GM18526 (cell line): ENCODE measurements at regions not wholly inside any gene's neighbourhood (a gene's known extent, or its start where the extent isn't known, plus 50 kb on each side); places are given as distances from the start of the nearest gene placed in this dataset.

Experiments
- POLR2A ChIP-seq: IDR thresholded peaks from 3 replicates; pipeline ENCODE4 v1.6.1; 2011; ENCODE audit not compliant: insufficient read length; ENCODE audit errors: extremely low read depth

GRCh38 chr13:50133358-50133953 lies 118.2 kb downstream of the KCNRG start:
- no peak for TF ChIP-seq POLR2A

DNA sequence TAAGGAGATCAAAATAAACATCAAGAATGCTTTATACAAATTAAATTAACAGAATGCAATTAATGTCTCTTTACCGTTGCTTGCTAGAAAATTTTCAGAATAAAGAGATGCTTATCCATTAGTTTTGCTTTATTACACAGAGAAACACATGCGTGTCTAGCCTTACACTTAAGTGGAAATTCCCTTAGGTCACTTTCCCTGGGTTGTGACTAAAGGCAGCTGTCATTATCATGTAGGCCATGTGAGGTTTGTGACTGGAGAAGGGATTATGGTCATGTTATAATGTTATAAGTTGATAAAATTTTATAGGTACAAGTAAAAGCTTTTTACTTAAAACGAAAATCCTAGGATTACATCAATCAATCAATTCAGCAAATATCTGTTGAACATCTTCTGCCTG lies 121.0 kb downstream of the KCNRG start:
- no peak for TF ChIP-seq POLR2A

DNA sequence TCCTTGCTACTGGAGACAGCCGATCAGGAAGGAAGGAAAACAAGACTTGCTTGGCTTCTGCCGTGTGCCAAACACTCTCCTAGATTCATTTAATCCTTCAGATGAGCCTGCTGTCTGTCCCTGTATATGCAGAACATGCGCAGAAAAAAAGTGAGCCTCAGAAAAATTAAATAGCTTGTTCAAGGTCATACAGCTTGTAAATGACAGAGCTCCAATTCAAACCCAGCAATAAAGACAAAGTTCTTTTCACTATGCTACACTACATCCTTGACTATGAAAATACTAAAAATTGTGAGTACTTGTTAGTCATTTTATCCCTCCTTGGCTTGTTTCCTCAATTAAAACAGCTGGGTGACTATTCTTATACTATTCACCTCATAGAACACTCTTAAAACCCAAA lies 121.4 kb downstream of the KCNRG start:
- no peak for TF ChIP-seq POLR2A

- no peak for TF ChIP-seq POLR2A
Measured at GRCh38 chr13:50140153-50140552, 124.9 kb downstream of the KCNRG start.

- no peak for TF ChIP-seq POLR2A
Measured at GRCh38 chr13:50140581-50141374, 125.5 kb downstream of the KCNRG start.

- TF ChIP-seq POLR2A = no peak
Measured at GRCh38 chr13:50141375-50141975, 126.2 kb downstream of the KCNRG start.

- no peak for TF ChIP-seq POLR2A
Measured at GRCh38 chr13:50144246-50145160, 129.3 kb downstream of the KCNRG start.

GRCh38 chr13:50149214-50149613 lies 134.0 kb downstream of the KCNRG start:
- no peak for TF ChIP-seq POLR2A

- TF ChIP-seq POLR2A = no peak
Measured at GRCh38 chr13:50149932-50150331, 134.7 kb downstream of the KCNRG start.

DNA sequence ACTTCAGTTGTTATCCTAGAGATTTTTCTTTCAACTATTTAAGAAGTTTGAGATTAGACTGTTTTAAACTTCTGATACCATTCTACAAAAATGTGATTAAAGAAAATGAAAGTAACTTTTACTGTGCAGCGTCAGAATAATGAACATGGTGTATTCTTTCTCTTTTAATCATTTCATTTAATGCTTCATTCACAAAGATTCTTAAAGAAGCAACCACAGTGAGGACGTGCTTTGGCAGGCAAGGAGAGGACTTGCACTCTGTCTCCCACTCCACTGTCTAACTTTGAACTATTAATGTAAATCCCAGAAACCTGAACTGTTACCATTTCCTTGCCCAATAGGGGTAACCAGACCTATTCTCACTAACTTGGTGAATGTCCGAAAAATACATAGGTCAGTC lies 137.0 kb downstream of the KCNRG start:
- TF ChIP-seq POLR2A = no peak

DNA sequence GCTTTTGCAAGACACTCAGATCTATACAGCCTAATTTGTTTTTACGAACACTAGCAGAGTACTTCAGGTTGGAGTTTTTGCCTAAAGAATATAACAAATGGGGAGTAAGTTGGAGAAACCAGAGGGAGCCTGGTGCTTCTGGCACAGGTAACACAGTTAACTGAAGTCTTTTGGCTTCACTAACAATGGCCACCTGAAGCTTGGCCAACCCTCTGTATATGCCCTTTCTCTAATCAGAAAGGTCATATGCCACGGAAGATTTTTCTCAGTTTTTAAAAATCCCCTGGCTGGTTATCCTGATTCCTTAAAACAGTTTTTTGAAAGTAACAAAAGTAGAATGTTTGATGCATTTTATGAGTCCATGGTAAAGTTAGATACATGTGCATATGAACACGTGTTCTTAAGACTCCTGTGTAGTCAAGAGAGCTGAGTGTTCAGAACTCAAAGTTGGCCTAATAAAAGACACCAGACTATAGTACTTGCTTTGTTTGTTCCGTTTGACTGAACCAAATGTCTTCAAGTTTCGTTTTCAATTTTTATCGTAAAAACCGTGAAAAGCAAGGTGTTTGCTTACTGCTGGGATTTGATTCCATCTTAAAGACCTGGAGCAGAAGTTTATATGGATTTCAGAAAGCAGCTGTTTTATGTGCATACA lies 137.5 kb downstream of the KCNRG start:
- TF ChIP-seq POLR2A = no peak

GRCh38 chr13:50153401-50153800 lies 138.2 kb downstream of the KCNRG start:
- no peak for TF ChIP-seq POLR2A

GRCh38 chr13:50153876-50154275 lies 138.6 kb downstream of the KCNRG start:
- TF ChIP-seq POLR2A = no peak

DNA sequence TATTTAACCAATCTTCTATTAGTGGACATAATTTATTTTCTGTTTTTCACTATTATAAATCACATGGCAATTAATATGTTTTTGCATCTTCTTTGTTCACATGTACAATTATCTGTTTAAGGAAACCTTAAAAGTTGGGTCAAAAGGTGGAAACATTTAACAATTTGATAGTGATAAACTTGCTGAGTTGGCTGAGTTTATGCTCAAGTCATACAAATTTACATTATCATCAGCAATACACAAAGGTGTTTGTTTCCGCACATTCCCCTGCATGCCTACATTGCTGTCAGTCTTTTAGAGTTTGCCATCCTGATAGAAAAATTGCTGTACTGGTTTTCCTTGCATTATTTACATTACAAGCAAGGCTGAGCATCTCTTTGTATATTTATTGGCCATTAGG lies 139.5 kb downstream of the KCNRG start:
- no peak for TF ChIP-seq POLR2A

- TF ChIP-seq POLR2A = no peak
Measured at GRCh38 chr13:50156140-50156539, 140.9 kb downstream of the KCNRG start.
